ENCODE measurements at regions not wholly inside any gene's neighbourhood (a gene's known extent, or its start where the extent isn't known, plus 50 kb on each side); places are given as distances from the start of the nearest gene placed in this dataset.

- intact Hi-C loops (cut with DNase I), result no loop called here
- peaks cover 0 to 5% (median 0%) of the 10 kb centered on the region in 4 donors for H3K9me3 ChIP-seq
- 76% methylated on average over 5 of the region's 5 CpGs for WGBS
Observed at GRCh38 chr6:14464055-14464454, 346.5 kb downstream of the CD83 start.

GRCh38 chr6:14464716-14465115 lies 347.1 kb downstream of the CD83 start:
- Histone ChIP-seq H3K27ac (replicated peaks in 1 of 4) (no peak overlapping the region), H3K27me3 (no peaks in the 10 kb centered on the region), H3K9me3 (peaks cover 0 to 5% (median 0%) of the 10 kb centered on the region in 4 donors), H3K36me3 (no peaks in the 10 kb centered on the region), H3K4me1 (peaks cover 0 to 18% (median 5%) of the 10 kb centered on the region in 4 donors), H3K4me3 (no peak overlapping the region)
- intact Hi-C loops (cut with DNase I), result no loop called here
- WGBS, result 97% methylated on average over 2 of the region's 2 CpGs
- no peak for DNase-seq (ENCODE audit: extremely low spot score)
- TF ChIP-seq CTCF (IDR thresholded peaks at IDR 0.05), result no peak
- TF ChIP-seq EP300 (IDR thresholded peaks at IDR 0.05), result no peak
- no peak for TF ChIP-seq POLR2AphosphoS5 (IDR thresholded peaks at IDR 0.05)
- no peak for TF ChIP-seq POLR2A (IDR thresholded peaks at IDR 0.05; ENCODE audit: low read depth)

More at GRCh38 chr6:14464055-14464454, 346.5 kb downstream of the CD83 start:
- Histone ChIP-seq H3K4me1 (peaks cover 0 to 17% (median 6%) of the 10 kb centered on the region in 4 donors), H3K36me3 (no peaks in the 10 kb centered on the region), H3K27me3 (no peaks in the 10 kb centered on the region), H3K4me3 (no peak overlapping the region), H3K27ac (replicated peaks in 1 of 4) (no peak overlapping the region)
- DNase-seq (ENCODE audit: extremely low spot score), result no peak
- TF ChIP-seq CTCF (IDR thresholded peaks at IDR 0.05), result no peak
- no peak for TF ChIP-seq EP300 (IDR thresholded peaks at IDR 0.05)

- WGBS, result 91% methylated on average over 4 of the region's 4 CpGs
- no peak overlapping the region for H3K4me3 ChIP-seq
- TF ChIP-seq CTCF (IDR thresholded peaks at IDR 0.05) (no peak), POLR2A (IDR thresholded peaks at IDR 0.05; ENCODE audit: low read depth) (no peak), EP300 (IDR thresholded peaks at IDR 0.05) (no peak), POLR2AphosphoS5 (IDR thresholded peaks at IDR 0.05) (no peak)
- intact Hi-C loops (cut with DNase I), result no loop called here
- H3K4me1 ChIP-seq, result peaks cover 0 to 18% (median 5%) of the 10 kb centered on the region in 4 donors
- no peaks in the 10 kb centered on the region for H3K36me3 ChIP-seq
- no peaks in the 10 kb centered on the region for H3K27me3 ChIP-seq
- no peak overlapping the region for H3K27ac ChIP-seq (replicated peaks in 1 of 4)
- DNase-seq (ENCODE audit: extremely low spot score), result no peak
- peaks cover 0 to 5% (median 0%) of the 10 kb centered on the region in 4 donors for H3K9me3 ChIP-seq
Observed at GRCh38 chr6:14466278-14466677, 348.7 kb downstream of the CD83 start.

GRCh38 chr6:14467591-14467990 lies 350.0 kb downstream of the CD83 start:
- Histone ChIP-seq H3K4me1 (peaks cover 0 to 18% (median 5%) of the 10 kb centered on the region in 4 donors), H3K9me3 (peaks cover 0 to 5% (median 0%) of the 10 kb centered on the region in 4 donors), H3K27ac (replicated peaks in 1 of 4) (no peak overlapping the region), H3K4me3 (no peak overlapping the region), H3K36me3 (no peaks in the 10 kb centered on the region), H3K27me3 (no peaks in the 10 kb centered on the region)
- 58% methylated on average over 2 of the region's 2 CpGs for WGBS
- no peak for DNase-seq (ENCODE audit: extremely low spot score)
- TF ChIP-seq CTCF (IDR thresholded peaks at IDR 0.05) (no peak), POLR2A (IDR thresholded peaks at IDR 0.05; ENCODE audit: low read depth) (no peak), POLR2AphosphoS5 (IDR thresholded peaks at IDR 0.05) (no peak), EP300 (IDR thresholded peaks at IDR 0.05) (no peak)
- intact Hi-C loops (cut with DNase I), result no loop called here

GRCh38 chr6:14468647-14469321 lies 351.2 kb downstream of the CD83 start:
- intact Hi-C loops (cut with DNase I), result no loop called here
- no peak for TF ChIP-seq CTCF (IDR thresholded peaks at IDR 0.05)
- TF ChIP-seq POLR2A (IDR thresholded peaks at IDR 0.05; ENCODE audit: low read depth), result no peak
- TF ChIP-seq POLR2AphosphoS5 (IDR thresholded peaks at IDR 0.05), result no peak
- no peak for TF ChIP-seq EP300 (IDR thresholded peaks at IDR 0.05)
- no peak for DNase-seq (ENCODE audit: extremely low spot score)
- Histone ChIP-seq H3K36me3 (no peaks in the 10 kb centered on the region), H3K4me1 (peaks cover 0 to 18% (median 5%) of the 10 kb centered on the region in 4 donors), H3K4me3 (no peak overlapping the region), H3K27ac (replicated peaks in 1 of 4) (no peak overlapping the region), H3K27me3 (no peaks in the 10 kb centered on the region), H3K9me3 (peaks cover 0 to 5% (median 0%) of the 10 kb centered on the region in 4 donors)
- WGBS, result 90% methylated on average over 4 of the region's 4 CpGs
